Uterus (tissue), 3 donors: ENCODE measurements at regions not wholly inside any gene's neighbourhood (a gene's known extent, or its start where the extent isn't known, plus 50 kb on each side); places are given as distances from the start of the nearest gene placed in this dataset.

Source experiments
- DNase-seq, 2 donors: peaks; one replicate each; pipeline ENCODE4 v3.0.0-alpha.2; 2019 to 2020
- H3K27ac ChIP-seq, 2 donors: fragments of 200-600 bp; sonication (generic); 1 replicate in 1 of 2; 2 replicates in 1 of 2; pipeline ENCODE4 v1.5.1; 2016 to 2018
- H3K27me3 ChIP-seq, 2 donors: fragments of 200-600 bp; sonication (generic); one replicate each; pipeline ENCODE4 v1.5.1; 2018 to 2019; ENCODE audit warnings: control low read depth in 1 of 2
- H3K36me3 ChIP-seq, 2 donors: fragments of 200-600 bp; sonication (generic); one replicate each; pipeline ENCODE4 v1.5.1; 2019; ENCODE audit warnings: control low read depth in 1 of 2
- H3K4me1 ChIP-seq, 2 donors: fragments of 200-600 bp; sonication (generic); one replicate each; pipeline ENCODE4 v1.5.1; 2018 to 2019; ENCODE audit warnings: control low read depth in 1 of 2
- H3K4me3 ChIP-seq, 2 donors: fragments of 200-600 bp; sonication (generic); 1 replicate in 1 of 2; 2 replicates in 1 of 2; pipeline ENCODE4 v1.5.1; 2018 to 2019; ENCODE audit warnings: mild to moderate bottlenecking in 1 of 2
- H3K9me3 ChIP-seq, 2 donors: fragments of 200-600 bp; sonication (generic); one replicate each; pipeline ENCODE4 v1.5.1; 2019; ENCODE audit warnings: control low read depth in 1 of 2
- POLR2A ChIP-seq, 2 donors: fragments of 450-650 bp; IDR thresholded peaks; one replicate each; pipeline ENCODE4 v1.6.1; 2016; ENCODE audit warnings: antibody characterized with exemption in 2 of 2, mild to moderate bottlenecking in 1 of 2, moderate library complexity in 1 of 2
- intact Hi-C: fragments of 100-400 bp; cut with DNase I; formaldehyde crosslinking; loops from one replicate; pipeline ENCODE4 v1.15.1; 2023; ENCODE audit warnings: low total_unique reads
- TF ChIP-seq, protein P1 (sequence below), 4 experiments: fragments of 200-600 bp in 2 of 4; fragments of 450-650 bp in 2 of 4; sonication (generic) in 2 of 4; IDR thresholded peaks; one replicate each; pipeline ENCODE4 v1.5.1; 2016 to 2019; ENCODE audit warnings: antibody characterized with exemption in 4 of 4, mild to moderate bottlenecking in 2 of 4, moderate library complexity in 1 of 4
- donor health status: DM: yes; HTN: yes; CAD: no.

DNA sequence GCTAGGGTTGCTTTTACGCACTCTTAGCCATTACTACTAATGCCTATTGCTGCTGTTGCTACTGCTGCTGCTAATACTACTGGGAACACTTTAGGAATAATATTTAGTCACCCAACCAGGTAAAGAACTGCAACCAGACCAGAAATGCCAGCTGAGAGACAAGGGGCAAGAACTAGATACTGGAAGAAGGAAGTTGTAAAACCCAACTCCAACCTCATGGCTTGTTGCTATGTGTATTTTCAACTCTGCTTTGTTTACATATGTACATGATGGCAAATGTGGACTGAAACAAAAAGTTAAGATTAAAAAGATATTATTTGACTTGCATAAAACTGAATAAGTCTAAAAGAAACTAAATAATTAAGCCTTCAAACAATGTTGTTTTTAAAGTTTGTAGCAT, 177.7 kb downstream of the GNAT3 start:
- TF ChIP-seq, protein P1, sequence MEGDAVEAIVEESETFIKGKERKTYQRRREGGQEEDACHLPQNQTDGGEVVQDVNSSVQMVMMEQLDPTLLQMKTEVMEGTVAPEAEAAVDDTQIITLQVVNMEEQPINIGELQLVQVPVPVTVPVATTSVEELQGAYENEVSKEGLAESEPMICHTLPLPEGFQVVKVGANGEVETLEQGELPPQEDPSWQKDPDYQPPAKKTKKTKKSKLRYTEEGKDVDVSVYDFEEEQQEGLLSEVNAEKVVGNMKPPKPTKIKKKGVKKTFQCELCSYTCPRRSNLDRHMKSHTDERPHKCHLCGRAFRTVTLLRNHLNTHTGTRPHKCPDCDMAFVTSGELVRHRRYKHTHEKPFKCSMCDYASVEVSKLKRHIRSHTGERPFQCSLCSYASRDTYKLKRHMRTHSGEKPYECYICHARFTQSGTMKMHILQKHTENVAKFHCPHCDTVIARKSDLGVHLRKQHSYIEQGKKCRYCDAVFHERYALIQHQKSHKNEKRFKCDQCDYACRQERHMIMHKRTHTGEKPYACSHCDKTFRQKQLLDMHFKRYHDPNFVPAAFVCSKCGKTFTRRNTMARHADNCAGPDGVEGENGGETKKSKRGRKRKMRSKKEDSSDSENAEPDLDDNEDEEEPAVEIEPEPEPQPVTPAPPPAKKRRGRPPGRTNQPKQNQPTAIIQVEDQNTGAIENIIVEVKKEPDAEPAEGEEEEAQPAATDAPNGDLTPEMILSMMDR (IDR thresholded peaks at IDR 0.05) = no peak
- no peak for TF ChIP-seq POLR2A (IDR thresholded peaks at IDR 0.05)
- Histone ChIP-seq H3K9me3 (no peaks in the 10 kb centered on the region), H3K27me3 (no peaks in the 10 kb centered on the region), H3K4me1 (no peaks in the 10 kb centered on the region), H3K4me3 (no peak overlapping the region), H3K27ac (no peak overlapping the region), H3K36me3 (no peaks in the 10 kb centered on the region)
- DNase-seq = no peak
- intact Hi-C loops = no loop called here

DNA sequence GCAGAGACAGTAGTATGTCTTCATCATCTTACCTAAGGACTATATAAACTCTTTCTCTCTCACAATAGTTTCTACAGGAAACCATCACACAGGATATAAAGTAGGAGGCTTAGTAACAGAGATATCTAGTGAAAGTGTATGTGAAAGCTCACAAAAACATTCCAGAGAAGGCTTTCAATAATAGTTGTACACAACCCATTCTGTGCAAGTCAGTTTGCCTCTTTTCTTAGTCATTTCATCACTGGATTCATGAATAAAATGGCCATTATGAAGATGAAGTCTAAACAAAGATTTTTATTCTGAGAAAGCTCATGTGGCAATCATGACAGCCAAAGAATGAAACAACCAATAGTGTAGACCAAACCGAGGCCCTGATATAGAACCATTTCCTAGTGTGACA, 178.8 kb downstream of the GNAT3 start:
- Histone ChIP-seq H3K27me3 (no peaks in the 10 kb centered on the region), H3K36me3 (no peaks in the 10 kb centered on the region), H3K4me1 (no peaks in the 10 kb centered on the region), H3K9me3 (no peaks in the 10 kb centered on the region), H3K4me3 (no peak overlapping the region), H3K27ac (no peak overlapping the region)
- no peak for TF ChIP-seq POLR2A (IDR thresholded peaks at IDR 0.05)
- TF ChIP-seq, protein P1 (IDR thresholded peaks at IDR 0.05) = no peak
- no peak for DNase-seq
- intact Hi-C loops = no loop called here

DNA sequence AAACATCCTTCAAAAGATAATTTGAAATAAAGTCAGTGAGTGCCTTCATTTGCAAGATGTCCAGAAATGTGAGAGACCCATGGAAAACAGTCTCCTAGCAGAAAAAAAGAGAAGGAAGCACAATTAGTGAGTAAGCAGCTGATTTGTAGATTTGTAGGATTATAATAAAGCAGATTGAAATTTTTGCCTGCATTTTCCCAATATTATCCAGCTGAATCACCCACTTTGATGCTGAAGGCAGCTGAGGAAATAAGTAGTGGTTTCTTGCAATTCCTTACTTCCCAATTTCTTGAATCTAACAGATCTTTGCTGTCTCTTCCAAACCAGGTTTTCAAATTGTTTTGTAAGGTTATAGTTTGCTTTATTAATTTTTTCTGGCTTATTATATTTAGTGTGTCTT, 181.4 kb downstream of the GNAT3 start:
- Histone ChIP-seq H3K27ac (no peak overlapping the region), H3K36me3 (no peaks in the 10 kb centered on the region), H3K4me1 (no peaks in the 10 kb centered on the region), H3K4me3 (no peak overlapping the region), H3K9me3 (no peaks in the 10 kb centered on the region), H3K27me3 (no peaks in the 10 kb centered on the region)
- intact Hi-C loops = no loop called here
- DNase-seq = no peak
- no peak for TF ChIP-seq POLR2A (IDR thresholded peaks at IDR 0.05)
- TF ChIP-seq, protein P1 (IDR thresholded peaks at IDR 0.05) = no peak

DNA sequence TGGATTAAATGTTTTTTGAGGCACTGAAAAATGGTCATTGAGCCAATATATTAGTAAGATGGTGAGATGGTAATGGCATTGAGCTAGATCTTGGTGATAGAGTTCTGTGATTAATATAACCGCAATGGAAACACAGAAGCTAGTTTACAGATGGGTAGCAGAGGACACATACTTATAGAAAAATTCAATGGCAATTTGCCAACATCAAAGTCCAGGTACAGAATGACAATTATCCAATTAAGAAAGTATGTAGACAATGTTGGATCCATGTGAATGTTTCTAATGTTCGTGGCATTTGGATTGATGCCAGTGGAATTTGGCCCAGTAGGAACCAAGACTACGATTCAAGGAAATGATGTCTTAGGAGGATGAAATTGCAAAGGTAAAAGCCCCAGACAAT, 187.8 kb downstream of the GNAT3 start:
- Histone ChIP-seq H3K36me3 (no peaks in the 10 kb centered on the region), H3K27ac (no peak overlapping the region), H3K4me3 (no peak overlapping the region), H3K9me3 (no peaks in the 10 kb centered on the region), H3K27me3 (no peaks in the 10 kb centered on the region), H3K4me1 (no peaks in the 10 kb centered on the region)
- no peak for TF ChIP-seq POLR2A (IDR thresholded peaks at IDR 0.05)
- TF ChIP-seq, protein P1 (IDR thresholded peaks at IDR 0.05) = no peak
- intact Hi-C loops = no loop called here
- DNase-seq = no peak

DNA sequence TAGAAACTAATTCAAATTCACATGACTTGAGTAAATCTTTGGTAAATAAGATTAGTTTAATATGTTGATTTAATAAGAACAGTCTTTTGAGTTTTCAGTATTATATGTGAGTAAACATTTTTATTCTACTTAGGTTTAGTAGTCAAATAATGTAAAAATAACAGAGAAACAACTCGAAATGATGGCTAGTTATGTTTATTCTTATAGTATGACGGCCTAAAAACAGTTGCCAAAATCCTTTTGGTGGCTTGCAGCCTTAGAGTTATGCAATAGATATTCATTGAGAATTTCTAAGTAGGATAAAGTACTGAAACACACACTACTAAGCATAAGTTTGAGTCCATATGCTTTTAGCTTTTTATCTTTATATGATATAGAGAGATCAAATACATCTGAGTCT, 184.8 kb downstream of the GNAI1 start:
- intact Hi-C loops = no loop called here
- TF ChIP-seq, protein P1 (IDR thresholded peaks at IDR 0.05) = no peak
- no peak for TF ChIP-seq POLR2A (IDR thresholded peaks at IDR 0.05)
- DNase-seq = no peak

More for the DNA sequence above, 184.8 kb downstream of the GNAI1 start:
- Histone ChIP-seq H3K27me3 (no peaks in the 10 kb centered on the region), H3K4me3 (no peak overlapping the region), H3K36me3 (no peaks in the 10 kb centered on the region), H3K27ac (no peak overlapping the region), H3K4me1 (no peaks in the 10 kb centered on the region), H3K9me3 (no peaks in the 10 kb centered on the region)
